CD4-positive, alpha-beta T cell (primary cell): ENCODE measurements at regions not wholly inside any gene's neighbourhood (a gene's known extent, or its start where the extent isn't known, plus 50 kb on each side); places are given as distances from the start of the nearest gene placed in this dataset.
A peak's percentile ranks its signal among the peaks of the same experiment; 100 is the strongest.

ENCODE experiments used
- ATAC-seq: fragments of 200-7000 bp; cut with Tn5 transposase; one replicate; pipeline ENCODE4 v1.10.0; 2022; ENCODE audit warnings: mild to moderate bottlenecking; ENCODE audit not compliant: poor library complexity
- CTCF ChIA-PET: fragments of 350-600 bp; sonication (Branson Sonifier 250); formaldehyde crosslinking; loops from one replicate; lab custom pipeline; 2021; ENCODE audit warnings: antibody characterized with exemption, inconsistent platforms; lab: Charles Lee
- POLR2A ChIA-PET: fragments of 350-600 bp; sonication (Branson Sonifier 250); formaldehyde crosslinking; loops from one replicate; lab custom pipeline; 2021; ENCODE audit warnings: antibody characterized with exemption, inconsistent platforms; lab: Charles Lee
- DNase-seq, 14 experiments: peaks; one replicate each; pipeline ENCODE4 v3.0.0-alpha.2; 2013 to 2020; ENCODE audit warnings: mixed read lengths in 2 of 14
- H3K27ac ChIP-seq, 2 donors: one replicate each; pipeline versions ENCODE4 v1.5.1 to v1.7.0; 2013; ENCODE audit warnings: low read length in 2 of 2, low read depth in 1 of 2, mild to moderate bottlenecking in 1 of 2
- H3K27me3 ChIP-seq, 2 experiments: 1 replicate in 1 of 2; 2 replicates in 1 of 2; pipeline versions ENCODE4 v1.6.1 to v1.7.0; 2013; ENCODE audit warnings: low read length in 2 of 2, control low read depth in 1 of 2, mild to moderate bottlenecking in 1 of 2, moderate library complexity in 1 of 2; ENCODE audit not compliant: insufficient read depth in 2 of 2, control insufficient read depth in 1 of 2
- H3K36me3 ChIP-seq: one replicate; pipeline ENCODE4 v1.6.1; 2013; ENCODE audit warnings: low read length, control low read depth; ENCODE audit not compliant: insufficient read depth
- H3K4me1 ChIP-seq: one replicate; pipeline ENCODE4 v1.6.1; 2013; ENCODE audit warnings: low read length, control low read depth; ENCODE audit not compliant: insufficient read depth
- H3K4me3 ChIP-seq: one replicate; pipeline ENCODE4 v1.5.1; 2013; ENCODE audit warnings: mild to moderate bottlenecking, low read length, moderate library complexity
- H3K9me3 ChIP-seq, 2 experiments: 1 replicate in 1 of 2; 2 replicates in 1 of 2; pipeline versions ENCODE4 v1.6.1 to v1.7.0; 2013; ENCODE audit warnings: low read length in 2 of 2, mild to moderate bottlenecking in 2 of 2, control low read depth in 1 of 2, moderate library complexity in 1 of 2; ENCODE audit not compliant: control insufficient read depth in 1 of 2, insufficient read depth in 1 of 2
- H3K27ac Mint-ChIP-seq: one replicate; pipeline ENCODE4 v1.8.0; 2020; ENCODE audit warnings: mixed read lengths
- H3K27me3 Mint-ChIP-seq: one replicate; pipeline ENCODE4 v1.8.0; 2021; ENCODE audit warnings: mixed read lengths
- H3K36me3 Mint-ChIP-seq: one replicate; pipeline ENCODE4 v1.8.0; 2021; ENCODE audit warnings: low read depth, mixed read lengths
- H3K4me1 Mint-ChIP-seq: one replicate; pipeline ENCODE4 v1.8.0; 2021; ENCODE audit warnings: low read depth, mixed read lengths
- H3K4me3 Mint-ChIP-seq: one replicate; pipeline ENCODE4 v1.8.0; 2020; ENCODE audit warnings: mild to moderate bottlenecking, mixed read lengths
- H3K9me3 Mint-ChIP-seq: one replicate; pipeline ENCODE4 v1.8.0; 2020; ENCODE audit warnings: mixed read lengths
- CTCF ChIP-seq: fragments of 200-600 bp; IDR thresholded peaks from one replicate; pipeline ENCODE4 v1.8.0; 2022; ENCODE audit warnings: antibody characterized with exemption, mild to moderate bottlenecking
- intact Hi-C, 2 experiments: fragments of 100-400 bp; cut with DNase I in 1 of 2; cut with micrococcal nuclease in 1 of 2; formaldehyde crosslinking; loops; one replicate each; pipeline versions ENCODE4 v1.15.1 to v1.9.0; 2023 to 2025; cut with DNase I, micrococcal nuclease

DNA sequence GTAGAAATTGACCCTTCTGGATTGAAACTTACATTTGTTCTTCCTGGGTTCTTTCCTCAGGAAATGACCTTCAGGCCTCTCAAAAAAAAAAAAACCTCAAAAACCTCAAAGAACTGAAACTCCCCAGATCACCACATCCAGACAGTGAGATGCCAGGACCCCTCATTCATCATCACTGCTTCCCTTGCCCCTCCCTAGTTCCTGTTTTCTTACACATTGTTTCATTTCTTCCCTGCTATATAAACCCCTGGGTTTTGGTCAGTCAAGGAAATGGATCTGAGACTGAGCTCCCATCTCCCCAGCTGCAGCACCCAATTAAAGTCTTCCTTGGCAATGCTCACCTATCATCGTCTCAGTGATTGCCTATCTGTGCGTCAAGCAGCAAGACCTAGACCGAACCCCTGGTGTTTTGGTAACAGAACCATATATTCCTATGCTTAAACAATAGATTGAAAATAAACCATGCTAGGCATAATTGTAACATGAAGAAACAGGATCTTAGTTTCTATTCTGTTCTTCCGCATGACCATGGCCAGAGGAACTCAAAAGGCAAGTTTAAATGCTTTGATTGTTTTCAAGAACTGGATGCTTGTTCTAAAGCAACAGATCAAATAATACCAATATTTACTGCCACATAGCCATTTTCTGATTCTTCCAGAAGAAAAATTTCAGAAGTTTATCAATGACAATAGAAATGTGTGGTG is 108.0 kb upstream of the MAX start:
- no peaks in the 10 kb centered on the region for H3K27me3 ChIP-seq
- intact Hi-C loops, result no loop called here
- peaks cover 54% of the 10 kb centered on the region for H3K4me1 ChIP-seq
- Mint-ChIP-seq H3K4me3 (peak overlapping the region; percentile 2), H3K4me1 (peaks cover 61% of the 10 kb centered on the region), H3K36me3 (no peaks in the 10 kb centered on the region), H3K27ac (peak overlapping the region; percentile 24), H3K9me3 (no peaks in the 10 kb centered on the region), H3K27me3 (no peaks in the 10 kb centered on the region)
- no peak overlapping the region for H3K4me3 ChIP-seq
- no peak for TF ChIP-seq CTCF
- no peaks in the 10 kb centered on the region for H3K36me3 ChIP-seq
- CTCF ChIA-PET, result no interaction called here
- no peak overlapping the region for H3K27ac ChIP-seq
- POLR2A ChIA-PET, result no interaction called here
- no peaks in the 10 kb centered on the region for H3K9me3 ChIP-seq
- ATAC-seq (no peak), DNase-seq (peak in 4 of 14 experiments; percentile 15 to 68 (median 52))

DNA sequence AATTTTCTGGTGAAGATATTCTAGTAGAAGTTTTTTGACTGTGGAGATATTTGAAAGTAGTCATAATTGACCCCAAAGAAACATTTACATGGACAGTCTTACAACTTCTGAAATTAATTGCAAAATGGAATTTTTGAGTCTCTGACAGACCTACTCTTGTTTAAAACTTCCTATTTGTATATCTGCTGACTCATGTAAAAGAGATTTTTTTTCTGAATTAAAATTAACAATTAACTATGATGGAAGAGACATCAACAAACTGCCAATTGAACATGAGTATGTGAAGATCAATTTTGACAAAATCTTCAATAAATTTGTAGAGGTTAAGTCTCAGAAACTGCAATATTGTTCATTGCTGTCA is 108.5 kb upstream of the MAX start:
- DNase-seq (no peak), ATAC-seq (no peak)
- Mint-ChIP-seq H3K27ac (peak overlapping the region; percentile 24), H3K36me3 (no peaks in the 10 kb centered on the region), H3K27me3 (no peaks in the 10 kb centered on the region), H3K9me3 (no peaks in the 10 kb centered on the region), H3K4me3 (no peak overlapping the region), H3K4me1 (peaks cover 56% of the 10 kb centered on the region)
- no peak for TF ChIP-seq CTCF
- Histone ChIP-seq H3K36me3 (no peaks in the 10 kb centered on the region), H3K4me1 (peaks cover 49% of the 10 kb centered on the region), H3K9me3 (no peaks in the 10 kb centered on the region), H3K27me3 (no peaks in the 10 kb centered on the region), H3K4me3 (no peak overlapping the region), H3K27ac (no peak overlapping the region)
- intact Hi-C loops, result no loop called here
- ChIA-PET POLR2A (interaction anchor here (0.7 kb wide), 1 partner anchor 33 kb away, joined by 3 read pairs; no protein-coding TSS in a partner anchor), CTCF (no interaction called here)

GRCh38 chr14:65211341-65211987 is 109.1 kb upstream of the MAX start:
- no peak overlapping the region for H3K4me3 Mint-ChIP-seq
- POLR2A ChIA-PET, result interaction anchor here (0.7 kb wide), 1 partner anchor 34 kb away, joined by 3 read pairs; no protein-coding TSS in a partner anchor
- H3K9me3 Mint-ChIP-seq, result no peaks in the 10 kb centered on the region
- Histone ChIP-seq H3K9me3 (no peaks in the 10 kb centered on the region), H3K27ac (no peak overlapping the region), H3K27me3 (no peaks in the 10 kb centered on the region), H3K36me3 (no peaks in the 10 kb centered on the region), H3K4me3 (no peak overlapping the region), H3K4me1 (peaks cover 45% of the 10 kb centered on the region)
- peaks cover 49% of the 10 kb centered on the region for H3K4me1 Mint-ChIP-seq
- H3K27me3 Mint-ChIP-seq, result no peaks in the 10 kb centered on the region
- H3K27ac Mint-ChIP-seq, result peak overlapping the region; percentile 56
- ATAC-seq (no peak), DNase-seq (peak in 1 of 14 experiments; percentile 29)
- no peaks in the 10 kb centered on the region for H3K36me3 Mint-ChIP-seq
- TF ChIP-seq CTCF, result no peak
- CTCF ChIA-PET, result interaction anchor here (0.6 kb wide), 1 partner anchor 92 kb away, joined by 3 read pairs; no protein-coding TSS in a partner anchor
- intact Hi-C loops, result no loop called here
